Kidney (tissue), 13 donors: ENCODE measurements at regions not wholly inside any gene's neighbourhood (a gene's known extent, or its start where the extent isn't known, plus 50 kb on each side); places are given as distances from the start of the nearest gene placed in this dataset.
"Not testable (repeated sequence)": the region's sequence is repeated elsewhere in the genome, so short reads cannot be mapped to it uniquely, and the experiment has no call there.

Source experiments
- DNase-seq, 5 donors: peaks; one replicate each; pipeline ENCODE4 v3.0.0-alpha.2; 2013 to 2020
- FAIRE-seq: peaks from 2 replicates; lab custom pipeline; 2012; peaks lifted over from hg19 to GRCh38; lab: Jason Lieb, UNC
- H3K27ac ChIP-seq, 2 donors: one replicate each; pipeline ENCODE4 v1.7.0; 2013; ENCODE audit warnings: low read depth in 2 of 2, low read length in 2 of 2, inconsistent platforms in 1 of 2
- H3K27me3 ChIP-seq: one replicate; pipeline ENCODE4 v1.7.1; 2013; ENCODE audit warnings: low read length, inconsistent platforms; ENCODE audit not compliant: control insufficient read depth, insufficient read depth
- H3K36me3 ChIP-seq, 3 donors: one replicate each; pipeline versions ENCODE4 v1.7.0 to v1.7.1; 2013; ENCODE audit warnings: low read length in 3 of 3, control low read depth in 1 of 3, inconsistent platforms in 1 of 3; ENCODE audit not compliant: insufficient read depth in 3 of 3, control insufficient read depth in 2 of 3
- H3K4me1 ChIP-seq, 3 donors: one replicate each; pipeline versions ENCODE4 v1.7.0 to v1.7.1; 2013; ENCODE audit warnings: low read length in 3 of 3, inconsistent platforms in 1 of 3, low read depth in 1 of 3; ENCODE audit not compliant: control insufficient read depth in 2 of 3, insufficient read depth in 2 of 3
- H3K4me3 ChIP-seq, 3 donors: one replicate each; pipeline versions ENCODE4 v1.7.0 to v1.8.1; 2013; ENCODE audit warnings: low read length in 3 of 3, control low read depth in 1 of 3, inconsistent platforms in 1 of 3
- H3K9ac ChIP-seq, 3 donors: one replicate each; pipeline versions ENCODE4 v1.7.0 to v1.7.1; 2013; ENCODE audit warnings: low read length in 3 of 3, control low read depth in 1 of 3, inconsistent platforms in 1 of 3
- H3K9me3 ChIP-seq, 3 donors: one replicate each; pipeline versions ENCODE4 v1.7.0 to v1.7.1; 2013; ENCODE audit warnings: low read length in 3 of 3, control low read depth in 1 of 3, inconsistent platforms in 1 of 3; ENCODE audit not compliant: control insufficient read depth in 2 of 3, insufficient read depth in 1 of 3
- intact Hi-C: fragments of 100-400 bp; cut with DNase I; formaldehyde crosslinking; loops from one replicate; pipeline ENCODE4 v1.11.1; 2022
- TF ChIP-seq, protein P1 (sequence below): IDR thresholded peaks from 3 replicates; pipeline ENCODE4 v1.5.1; 2012; ENCODE audit warnings: mild to moderate bottlenecking, moderate library complexity, borderline replicate concordance; ENCODE audit not compliant: insufficient read depth; ENCODE audit errors: extremely low read depth
- donor health status: control.
- donor health status: control.
- donor health status: control.
- donor health status: control.
- donor health status: control.
- donor health status: DM: yes; HTN: yes; CAD: no.
- donor health status: Normal renal cell carcinoma (clear cell type).

GRCh38 chr2:44084850-44085249 lies 83.8 kb upstream of the PPM1B start:
- Histone ChIP-seq H3K36me3 (no peaks in the 10 kb centered on the region), H3K4me1 (peaks cover 0 to 17% (median 9%) of the 10 kb centered on the region in 3 donors), H3K9ac (no peak overlapping the region), H3K27me3 (no peaks in the 10 kb centered on the region), H3K9me3 (no peaks in the 10 kb centered on the region), H3K4me3 (no peak overlapping the region), H3K27ac (no peak overlapping the region)
- intact Hi-C loops = no loop called here
- TF ChIP-seq, protein P1, sequence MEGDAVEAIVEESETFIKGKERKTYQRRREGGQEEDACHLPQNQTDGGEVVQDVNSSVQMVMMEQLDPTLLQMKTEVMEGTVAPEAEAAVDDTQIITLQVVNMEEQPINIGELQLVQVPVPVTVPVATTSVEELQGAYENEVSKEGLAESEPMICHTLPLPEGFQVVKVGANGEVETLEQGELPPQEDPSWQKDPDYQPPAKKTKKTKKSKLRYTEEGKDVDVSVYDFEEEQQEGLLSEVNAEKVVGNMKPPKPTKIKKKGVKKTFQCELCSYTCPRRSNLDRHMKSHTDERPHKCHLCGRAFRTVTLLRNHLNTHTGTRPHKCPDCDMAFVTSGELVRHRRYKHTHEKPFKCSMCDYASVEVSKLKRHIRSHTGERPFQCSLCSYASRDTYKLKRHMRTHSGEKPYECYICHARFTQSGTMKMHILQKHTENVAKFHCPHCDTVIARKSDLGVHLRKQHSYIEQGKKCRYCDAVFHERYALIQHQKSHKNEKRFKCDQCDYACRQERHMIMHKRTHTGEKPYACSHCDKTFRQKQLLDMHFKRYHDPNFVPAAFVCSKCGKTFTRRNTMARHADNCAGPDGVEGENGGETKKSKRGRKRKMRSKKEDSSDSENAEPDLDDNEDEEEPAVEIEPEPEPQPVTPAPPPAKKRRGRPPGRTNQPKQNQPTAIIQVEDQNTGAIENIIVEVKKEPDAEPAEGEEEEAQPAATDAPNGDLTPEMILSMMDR = no peak
- FAIRE-seq (no peak), DNase-seq (no peak)

DNA sequence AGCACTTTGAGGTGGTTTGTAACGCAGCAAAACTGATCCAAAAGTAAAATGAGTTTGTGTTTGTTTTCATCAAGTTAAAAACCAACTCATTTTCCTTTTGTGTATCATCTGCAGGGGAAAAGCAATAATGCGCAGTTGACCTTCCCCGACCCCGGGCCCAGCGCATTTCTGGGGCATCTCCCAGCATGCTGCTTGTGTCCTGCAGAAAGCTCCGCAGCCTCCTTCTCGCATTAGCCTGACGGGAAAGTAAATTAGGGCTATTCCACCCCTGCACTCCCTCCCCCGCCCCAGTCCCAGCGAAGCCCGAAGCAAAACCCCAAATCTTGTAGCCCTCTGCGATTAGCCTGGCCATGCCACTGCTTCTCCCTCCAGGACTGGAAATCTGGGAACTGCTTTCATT lies 82.0 kb upstream of the PPM1B start:
- Histone ChIP-seq H3K9me3 (no peaks in the 10 kb centered on the region), H3K36me3 (no peaks in the 10 kb centered on the region), H3K9ac (peak overlapping the region in 2 of 3 donors; percentile 29 to 34), H3K4me3 (peak overlapping the region in 2 of 3 donors; percentile 37 to 62), H3K27me3 (no peaks in the 10 kb centered on the region), H3K27ac (peak overlapping the region; percentile 68 to 76), H3K4me1 (peaks cover 0 to 19% (median 9%) of the 10 kb centered on the region in 3 donors)
- intact Hi-C loops = no loop called here
- DNase-seq (peak in 1 of 5 donors; percentile 41), FAIRE-seq (no peak)
- TF ChIP-seq, protein P1 = no peak

- intact Hi-C loops = no loop called here
- DNase-seq (peak; percentile 87 to 93 (median 88)), FAIRE-seq (peak; percentile 55)
- Histone ChIP-seq H3K36me3 (no peaks in the 10 kb centered on the region), H3K27me3 (no peaks in the 10 kb centered on the region), H3K4me3 (peak overlapping the region; percentile 57 to 72 (median 62)), H3K4me1 (peaks cover 0 to 19% (median 7%) of the 10 kb centered on the region in 3 donors), H3K27ac (peak overlapping the region; percentile 68 to 86), H3K9me3 (no peaks in the 10 kb centered on the region), H3K9ac (peak overlapping the region; percentile 29 to 71 (median 34))
- TF ChIP-seq, protein P1 = peak; percentile 85
Measured at GRCh38 chr2:44087036-44087713, 81.5 kb upstream of the PPM1B start.

DNA sequence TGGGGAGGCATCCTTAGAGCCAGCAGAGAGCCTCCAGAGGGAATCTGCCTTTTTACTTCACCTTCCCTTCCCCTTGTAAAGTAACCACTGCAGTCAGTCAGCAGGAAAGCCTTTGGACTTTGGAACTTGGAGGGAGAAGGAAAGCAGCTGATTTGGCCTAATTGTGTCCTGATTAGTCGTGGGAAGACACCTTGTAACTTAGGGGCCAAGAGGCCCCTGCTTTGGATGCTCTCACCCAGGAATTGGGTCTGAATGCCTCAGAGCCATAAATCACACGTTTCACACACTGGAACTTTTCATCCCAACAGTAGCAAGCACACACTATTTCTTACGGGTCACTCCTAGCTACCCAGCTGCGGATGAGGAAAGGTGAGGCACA lies 81.0 kb upstream of the PPM1B start:
- Histone ChIP-seq H3K9me3 (no peaks in the 10 kb centered on the region), H3K4me1 (peaks cover 0 to 14% (median 7%) of the 10 kb centered on the region in 3 donors), H3K27me3 (no peaks in the 10 kb centered on the region), H3K36me3 (no peaks in the 10 kb centered on the region), H3K4me3 (peak overlapping the region; percentile 57 to 72 (median 62)), H3K9ac (peak overlapping the region in 2 of 3 donors; percentile 29 to 71), H3K27ac (peak overlapping the region; percentile 68 to 86)
- TF ChIP-seq, protein P1 = no peak
- intact Hi-C loops = no loop called here
- DNase-seq (peak in 4 of 5 donors; percentile 28 to 68 (median 51)), FAIRE-seq (no peak)

DNA sequence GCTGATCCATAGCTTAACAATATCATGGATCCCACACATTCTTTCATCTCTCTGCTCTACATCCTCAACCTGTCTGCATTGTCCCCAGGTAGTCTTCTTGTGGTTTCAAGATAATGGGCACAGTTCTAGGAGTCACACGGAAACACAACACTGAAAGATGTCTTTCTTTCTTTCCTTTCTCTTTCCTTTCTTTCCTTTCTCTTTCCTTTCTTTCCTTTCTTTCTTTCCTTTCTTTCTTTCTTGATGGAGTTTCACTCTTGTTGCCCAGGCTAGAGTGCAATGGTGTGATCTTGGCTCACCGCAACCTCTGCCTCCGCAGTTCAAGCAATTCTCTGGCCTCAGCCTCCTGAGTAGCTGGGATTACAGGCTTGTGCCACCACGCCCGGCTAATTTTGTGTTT lies 76.2 kb upstream of the PPM1B start:
- H3K27me3 ChIP-seq, H3K9ac ChIP-seq, FAIRE-seq, H3K9me3 ChIP-seq, DNase-seq, intact Hi-C loops, H3K27ac ChIP-seq, H3K36me3 ChIP-seq, H3K4me1 ChIP-seq, H3K4me3 ChIP-seq: not testable (repeated sequence)
